ACHN (cell line): ENCODE measurements at regions not wholly inside any gene's neighbourhood (a gene's known extent, or its start where the extent isn't known, plus 50 kb on each side); places are given as distances from the start of the nearest gene placed in this dataset.

ENCODE experiments used
- DNase-seq: peaks from one replicate; pipeline ENCODE4 v3.0.0-alpha.2; 2015
- in situ Hi-C: cut with HindIII; loops from 2 replicates; pipeline ENCODE4 v1.10.0; 2017; ENCODE audit warnings: low sequenced_read_pairs, low pct_ligation_motif_present, low pct_unique_long_range_greater_than_20kb

DNA sequence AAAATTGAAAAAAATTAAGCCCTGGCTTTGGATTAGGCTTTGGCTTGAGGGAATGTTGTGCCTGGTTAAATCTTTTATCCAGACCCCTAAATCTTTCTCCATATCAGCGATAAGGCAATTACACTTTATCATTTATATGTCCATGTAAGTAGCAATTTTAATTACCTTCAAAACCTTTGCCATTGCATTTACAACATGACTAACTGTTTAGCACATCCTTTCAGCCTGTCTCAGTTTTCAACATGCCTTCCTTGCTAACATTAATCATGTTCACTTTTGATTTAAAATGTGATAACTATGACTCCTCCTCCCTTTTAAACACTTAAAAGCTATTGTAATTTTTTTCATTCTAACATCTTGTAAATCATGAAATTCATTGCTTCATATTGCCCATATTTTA lies 583.7 kb downstream of the SLITRK1 start:
- in situ Hi-C loops = no loop called here
- no peak for DNase-seq

- DNase-seq = no peak
- in situ Hi-C loops = no loop called here
Measured at GRCh38 chr13:83297586-83298290, 584.5 kb downstream of the SLITRK1 start.

- DNase-seq = no peak
- in situ Hi-C loops = no loop called here
Measured at GRCh38 chr13:83295686-83296085, 586.6 kb downstream of the SLITRK1 start.

- in situ Hi-C loops = no loop called here
- no peak for DNase-seq
Measured at GRCh38 chr13:83286737-83287136, 595.5 kb downstream of the SLITRK1 start.

DNA sequence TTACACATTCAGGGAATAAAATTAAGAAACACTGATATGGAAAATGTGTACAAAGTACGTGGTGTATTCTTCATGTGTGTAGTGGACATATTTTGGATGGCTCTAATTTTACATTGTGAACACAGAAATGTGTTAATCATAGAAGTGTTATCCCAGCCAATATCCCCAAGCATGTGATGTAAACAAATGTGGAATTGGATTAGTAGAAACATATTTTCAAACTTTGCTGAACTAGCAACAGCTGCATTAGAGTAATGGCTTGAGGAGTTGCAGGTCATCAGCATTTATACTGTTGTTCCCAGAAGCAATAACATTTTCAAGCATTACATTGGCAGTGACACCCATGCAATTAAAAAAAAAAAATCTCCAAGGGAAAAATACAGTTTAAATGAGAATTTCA lies 600.6 kb downstream of the SLITRK1 start:
- no peak for DNase-seq
- in situ Hi-C loops = no loop called here

- DNase-seq = no peak
- in situ Hi-C loops = no loop called here
Measured at GRCh38 chr13:83274679-83275078, 607.6 kb downstream of the SLITRK1 start.

DNA sequence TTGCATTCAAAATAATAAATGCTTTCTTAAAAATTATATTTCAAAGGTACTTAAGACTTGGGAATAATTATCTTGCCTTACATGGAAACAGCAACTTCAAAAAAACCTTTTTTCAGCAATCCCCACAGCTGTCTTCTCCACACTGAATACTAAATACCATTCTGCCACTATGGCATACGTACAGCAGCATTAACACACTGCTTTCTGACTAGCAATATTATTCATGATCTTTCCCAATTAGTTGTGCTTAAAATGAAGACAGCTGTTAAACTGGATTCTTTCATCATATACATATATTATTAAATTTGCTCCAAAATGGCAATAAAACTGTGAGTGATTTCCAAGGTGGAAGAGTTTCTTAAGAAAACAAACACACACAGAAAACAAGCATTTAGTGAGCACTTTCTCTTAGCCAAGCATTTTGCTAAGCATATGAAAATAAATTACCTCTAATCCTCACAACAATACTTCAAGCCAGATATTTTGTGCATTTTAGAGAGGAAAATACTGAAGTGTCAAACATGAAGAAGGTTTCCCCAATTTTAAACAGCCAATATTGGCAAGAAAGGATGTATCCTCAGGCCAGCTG lies 609.5 kb downstream of the SLITRK1 start:
- in situ Hi-C loops = no loop called here
- DNase-seq = no peak

GRCh38 chr13:83272076-83272475 lies 610.2 kb downstream of the SLITRK1 start:
- in situ Hi-C loops = no loop called here
- DNase-seq = no peak

- in situ Hi-C loops = no loop called here
- no peak for DNase-seq
Measured at GRCh38 chr13:83265279-83265678, 617.0 kb downstream of the SLITRK1 start.

DNA sequence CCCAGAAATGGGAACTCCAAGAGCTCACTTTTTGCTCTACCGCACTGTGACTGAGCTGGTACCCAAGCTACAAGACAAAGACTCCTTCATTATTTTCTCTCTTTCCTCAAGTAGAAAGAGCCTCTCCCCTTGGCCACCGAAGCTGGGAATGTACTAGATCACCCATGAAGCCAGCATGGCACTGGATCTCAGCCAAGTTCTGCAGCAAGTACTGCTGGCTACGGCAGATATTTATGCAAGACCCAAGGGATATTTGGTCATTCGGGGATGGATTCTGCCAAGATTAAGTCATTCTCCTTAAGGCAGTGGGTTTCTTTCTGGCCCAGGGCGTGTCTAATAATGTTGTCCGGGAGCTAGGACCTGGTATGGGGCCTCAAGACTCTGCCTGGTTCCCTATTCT lies 633.5 kb downstream of the SLITRK1 start:
- in situ Hi-C loops = no loop called here
- no peak for DNase-seq

DNA sequence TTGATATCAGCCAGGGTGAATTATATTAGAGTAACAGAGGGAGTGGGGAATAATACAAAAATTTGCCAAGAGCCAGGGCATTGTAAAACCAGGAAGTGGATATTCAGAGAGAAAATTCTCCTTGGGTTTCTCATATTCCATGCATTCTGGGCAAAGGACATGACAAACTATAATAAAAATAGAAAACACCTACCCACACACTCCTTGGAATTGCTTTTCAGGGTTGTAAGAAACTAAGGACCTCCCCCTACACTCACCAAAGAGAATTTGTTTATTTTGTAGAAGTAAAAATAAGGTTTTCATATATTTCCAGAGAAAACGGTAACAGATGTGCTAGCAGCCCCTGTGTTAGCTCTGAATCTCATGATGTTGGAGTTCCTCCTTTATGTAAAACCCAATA lies 649.6 kb downstream of the SLITRK1 start:
- no peak for DNase-seq
- in situ Hi-C loops = no loop called here

DNA sequence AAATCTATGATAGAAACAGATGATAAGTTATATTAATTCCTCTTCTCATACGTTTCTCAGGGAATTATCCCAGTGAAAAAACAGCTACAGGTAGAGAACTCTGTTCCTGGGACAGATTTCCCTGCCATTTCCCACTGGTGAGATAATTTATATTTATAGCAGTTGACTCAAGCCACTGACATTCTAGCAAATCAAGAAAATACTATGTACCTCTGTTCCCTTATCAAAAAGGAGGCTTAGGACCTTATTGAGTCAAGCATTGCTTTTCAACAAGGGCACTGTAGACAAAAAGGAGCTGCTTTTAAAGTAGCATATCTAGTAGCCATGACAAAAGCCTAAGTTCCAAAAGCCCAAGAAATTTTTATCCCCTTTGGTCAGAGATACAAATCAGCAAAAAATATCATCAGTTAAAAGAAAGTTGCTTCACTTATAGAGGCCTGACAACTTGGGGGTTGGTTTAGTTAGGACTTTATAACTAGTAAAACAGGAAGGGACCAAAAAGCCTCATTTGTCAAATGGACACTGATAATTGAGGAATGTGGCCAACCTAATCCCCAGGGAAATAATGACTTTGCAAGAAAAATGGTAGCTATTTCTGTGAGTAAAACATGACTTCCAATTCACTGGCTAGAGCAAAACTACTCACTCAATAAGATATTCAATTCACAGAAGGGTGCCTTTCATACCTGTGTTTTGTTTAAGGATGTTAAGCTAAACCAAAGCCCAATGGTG lies 652.5 kb downstream of the SLITRK1 start:
- in situ Hi-C loops = no loop called here

GRCh38 chr13:83223546-83223945 lies 658.7 kb downstream of the SLITRK1 start:
- in situ Hi-C loops = no loop called here
- no peak for DNase-seq

More for the DNA sequence above, 652.5 kb downstream of the SLITRK1 start:
- no peak for DNase-seq

- no peak for DNase-seq
- in situ Hi-C loops = no loop called here
Measured at GRCh38 chr13:83221813-83222241, 660.4 kb downstream of the SLITRK1 start.

DNA sequence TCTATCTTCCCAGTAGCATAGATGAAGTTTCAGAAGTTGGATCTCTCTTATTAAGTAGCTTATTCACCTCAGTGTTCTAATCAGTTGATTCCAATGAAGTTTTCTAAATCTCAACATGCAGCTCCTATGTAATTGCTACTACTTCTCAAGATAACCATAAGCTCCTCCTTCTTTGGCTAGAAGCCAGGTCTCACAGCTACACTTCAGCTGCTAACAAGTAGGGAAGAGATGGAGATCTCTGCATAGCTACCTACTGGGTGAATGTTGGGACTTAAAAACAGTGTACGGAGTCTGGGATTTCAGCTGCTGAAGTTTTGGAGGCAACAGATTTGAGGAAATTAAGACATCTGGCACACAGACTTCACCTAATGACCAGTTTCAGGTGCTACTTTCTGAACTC lies 661.0 kb downstream of the SLITRK1 start:
- no peak for DNase-seq
- in situ Hi-C loops = no loop called here

- no peak for DNase-seq
- in situ Hi-C loops = no loop called here
Measured at GRCh38 chr13:83220241-83220640, 662.0 kb downstream of the SLITRK1 start.

DNA sequence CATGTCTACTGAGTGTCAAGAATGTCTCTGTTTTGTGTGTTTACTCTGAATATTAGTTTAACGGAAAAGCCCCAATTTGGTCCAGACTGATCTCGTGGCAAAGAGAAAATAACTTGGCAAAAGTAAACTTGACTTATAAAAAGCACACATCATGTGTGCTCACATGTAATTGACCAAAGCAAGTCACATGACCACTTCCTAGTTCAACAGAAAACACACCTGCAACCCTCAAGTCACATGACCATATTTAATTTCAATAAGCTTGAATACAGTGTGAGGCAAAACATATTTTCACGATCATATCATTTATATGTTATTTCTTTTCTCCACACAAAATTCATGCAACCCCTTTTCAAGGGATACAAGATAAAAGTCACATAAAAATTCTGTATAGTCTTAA lies 662.4 kb downstream of the SLITRK1 start:
- in situ Hi-C loops = no loop called here

DNA sequence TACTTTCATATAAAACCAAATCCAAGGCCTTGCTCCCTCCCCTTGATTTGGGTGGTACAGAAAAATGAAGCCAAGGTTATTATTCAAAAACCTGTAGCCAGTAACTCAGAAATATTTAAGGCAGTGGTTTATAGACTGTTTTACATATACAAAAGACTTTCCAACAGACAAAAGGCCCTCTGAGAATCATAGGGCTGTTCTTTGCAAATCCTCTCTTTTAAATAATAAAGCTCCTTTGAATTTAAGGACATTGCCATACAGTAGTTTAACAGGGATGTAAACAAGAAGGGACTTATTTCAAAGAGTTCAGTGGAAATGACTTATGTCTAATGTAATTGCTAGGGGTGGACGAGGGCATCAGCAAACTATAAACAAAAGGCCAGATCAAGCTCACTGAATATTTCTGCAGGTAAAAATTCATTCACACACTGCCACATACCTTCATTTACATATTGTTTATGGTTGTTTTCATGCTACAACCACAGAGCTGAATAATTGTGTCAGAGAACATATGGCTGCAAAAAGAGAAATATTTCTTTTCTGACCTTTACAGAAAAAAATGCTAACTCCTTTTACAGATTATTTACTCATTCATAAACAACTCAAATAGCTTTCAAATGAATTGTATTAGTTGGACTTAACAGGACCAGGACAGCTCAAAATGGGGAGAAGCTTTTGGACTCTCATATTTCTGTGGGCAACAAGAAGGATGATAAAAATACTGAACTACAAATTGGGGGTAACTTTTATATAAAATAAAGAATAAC lies 665.6 kb downstream of the SLITRK1 start:
- no peak for DNase-seq
- in situ Hi-C loops = no loop called here

More for the DNA sequence above, 662.4 kb downstream of the SLITRK1 start:
- DNase-seq = no peak

DNA sequence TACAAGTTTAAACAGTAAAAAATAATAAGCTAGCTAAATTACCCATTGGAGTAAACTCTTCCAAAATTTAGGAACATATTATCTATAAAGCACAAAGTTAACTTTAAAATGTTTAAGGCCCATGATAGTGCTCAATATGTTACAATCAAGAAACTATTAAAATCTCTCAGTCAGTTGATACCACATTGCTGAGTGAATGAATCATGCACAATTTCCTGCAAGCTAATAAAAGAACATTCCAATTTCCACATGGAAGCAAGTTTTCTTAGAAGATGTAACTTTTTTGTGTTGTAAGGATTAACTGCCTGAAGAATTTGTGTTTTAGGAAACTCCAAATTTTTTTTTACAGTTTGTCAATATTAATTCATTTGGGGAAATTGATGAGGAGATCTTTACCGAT lies 666.6 kb downstream of the SLITRK1 start:
- in situ Hi-C loops = no loop called here

More for the DNA sequence above, 666.6 kb downstream of the SLITRK1 start:
- no peak for DNase-seq
